Astrocyte (in vitro differentiated cells and primary cell): ENCODE measurements at regions not wholly inside any gene's neighbourhood (a gene's known extent, or its start where the extent isn't known, plus 50 kb on each side); places are given as distances from the start of the nearest gene placed in this dataset.
"Not testable (repeated sequence)": the region's sequence is repeated elsewhere in the genome, so short reads cannot be mapped to it uniquely, and the experiment has no call there.

Experiments
- DNase-seq: peaks from one replicate; pipeline ENCODE4 v3.0.0-alpha.2; 2010; ENCODE audit warnings: low read depth
- FAIRE-seq: peaks from 2 replicates; lab custom pipeline; 2011; peaks lifted over from hg19 to GRCh38; lab: Jason Lieb, UNC
- H2AFZ ChIP-seq: 2 replicates; pipeline ENCODE4 v1.6.0; 2012; ENCODE audit warnings: low read depth, low read length, inconsistent platforms
- H3K27ac ChIP-seq: 2 replicates; pipeline ENCODE4 v1.5.1; 2011; ENCODE audit warnings: low read depth, low read length, inconsistent platforms
- H3K27me3 ChIP-seq: 2 replicates; pipeline ENCODE4 v1.6.0; 2011; ENCODE audit warnings: low read length, inconsistent platforms; ENCODE audit not compliant: insufficient read depth
- H3K36me3 ChIP-seq: 2 replicates; pipeline ENCODE4 v1.5.1; 2011; ENCODE audit warnings: low read length, inconsistent platforms; ENCODE audit not compliant: insufficient read depth
- H3K4me1 ChIP-seq: 2 replicates; pipeline ENCODE4 v1.5.1; 2011; ENCODE audit warnings: low read length, inconsistent platforms; ENCODE audit not compliant: insufficient read depth
- H3K4me2 ChIP-seq: 2 replicates; pipeline ENCODE4 v1.6.0; 2012; ENCODE audit warnings: low read length, inconsistent platforms
- H3K4me3 ChIP-seq: 2 replicates; pipeline ENCODE4 v1.5.1; 2011; ENCODE audit warnings: low read depth, mild to moderate bottlenecking, low read length, inconsistent platforms; ENCODE audit not compliant: insufficient read depth
- H3K79me2 ChIP-seq: 2 replicates; pipeline ENCODE4 v1.6.0; 2012; ENCODE audit warnings: mild to moderate bottlenecking, low read length, inconsistent platforms; ENCODE audit not compliant: insufficient read depth
- H3K9ac ChIP-seq: 2 replicates; pipeline ENCODE4 v1.6.0; 2012; ENCODE audit warnings: mild to moderate bottlenecking, low read length, inconsistent platforms
- H3K9me3 ChIP-seq: 2 replicates; pipeline ENCODE4 v1.5.1; 2012; ENCODE audit warnings: low read depth, mild to moderate bottlenecking, low read length, inconsistent platforms; ENCODE audit not compliant: insufficient read depth
- H4K20me1 ChIP-seq: 2 replicates; pipeline ENCODE4 v1.6.0; 2012; ENCODE audit warnings: low read length, inconsistent platforms; ENCODE audit not compliant: insufficient read depth
- H3K27ac Mint-ChIP-seq: one replicate; pipeline ENCODE4 v1.8.0; 2021; ENCODE audit warnings: mild to moderate bottlenecking, mixed read lengths; ENCODE audit not compliant: unreplicated experiment
- H3K27me3 Mint-ChIP-seq: one replicate; pipeline ENCODE4 v1.8.0; 2021; ENCODE audit warnings: low read depth, mixed read lengths; ENCODE audit not compliant: unreplicated experiment
- H3K36me3 Mint-ChIP-seq: one replicate; pipeline ENCODE4 v1.8.0; 2021; ENCODE audit warnings: low read depth, mixed read lengths; ENCODE audit not compliant: unreplicated experiment
- H3K4me1 Mint-ChIP-seq: one replicate; pipeline ENCODE4 v1.8.0; 2021; ENCODE audit warnings: low read depth, mixed read lengths; ENCODE audit not compliant: unreplicated experiment
- H3K4me3 Mint-ChIP-seq: one replicate; pipeline ENCODE4 v1.8.0; 2021; ENCODE audit warnings: mild to moderate bottlenecking, moderate library complexity, mixed read lengths; ENCODE audit not compliant: unreplicated experiment
- H3K9me3 Mint-ChIP-seq: one replicate; pipeline ENCODE4 v1.8.0; 2021; ENCODE audit warnings: mild to moderate bottlenecking, mixed read lengths; ENCODE audit not compliant: unreplicated experiment
- EZH2 ChIP-seq: IDR thresholded peaks from 2 replicates; pipeline ENCODE4 v1.6.1; 2012; ENCODE audit warnings: mild to moderate bottlenecking, low read length, inconsistent platforms; ENCODE audit not compliant: insufficient read depth
- TF ChIP-seq, protein P1 (sequence below): IDR thresholded peaks from 2 replicates; pipeline ENCODE4 v1.5.1; 2011; ENCODE audit warnings: low read depth, mild to moderate bottlenecking, inconsistent platforms, low read length, moderate library complexity; ENCODE audit not compliant: insufficient read depth

- Mint-ChIP-seq H3K4me3 (no peak overlapping the region), H3K4me1 (no peaks in the 10 kb centered on the region), H3K27me3 (no peaks in the 10 kb centered on the region), H3K27ac (no peak overlapping the region), H3K9me3 (peaks cover 53% of the 10 kb centered on the region), H3K36me3 (no peaks in the 10 kb centered on the region)
- Histone ChIP-seq H3K9me3 (peaks cover 44% of the 10 kb centered on the region), H3K4me3 (no peak overlapping the region), H3K79me2 (no peaks in the 10 kb centered on the region), H3K4me2 (no peak overlapping the region), H3K36me3 (no peaks in the 10 kb centered on the region), H3K9ac (no peak overlapping the region), H3K27ac (no peak overlapping the region), H3K27me3 (no peaks in the 10 kb centered on the region), H3K4me1 (no peaks in the 10 kb centered on the region), H4K20me1 (no peaks in the 10 kb centered on the region), H2AFZ (no peak overlapping the region)
- DNase-seq (no peak), FAIRE-seq (no peak)
- no peak for TF ChIP-seq EZH2
- TF ChIP-seq, protein P1, sequence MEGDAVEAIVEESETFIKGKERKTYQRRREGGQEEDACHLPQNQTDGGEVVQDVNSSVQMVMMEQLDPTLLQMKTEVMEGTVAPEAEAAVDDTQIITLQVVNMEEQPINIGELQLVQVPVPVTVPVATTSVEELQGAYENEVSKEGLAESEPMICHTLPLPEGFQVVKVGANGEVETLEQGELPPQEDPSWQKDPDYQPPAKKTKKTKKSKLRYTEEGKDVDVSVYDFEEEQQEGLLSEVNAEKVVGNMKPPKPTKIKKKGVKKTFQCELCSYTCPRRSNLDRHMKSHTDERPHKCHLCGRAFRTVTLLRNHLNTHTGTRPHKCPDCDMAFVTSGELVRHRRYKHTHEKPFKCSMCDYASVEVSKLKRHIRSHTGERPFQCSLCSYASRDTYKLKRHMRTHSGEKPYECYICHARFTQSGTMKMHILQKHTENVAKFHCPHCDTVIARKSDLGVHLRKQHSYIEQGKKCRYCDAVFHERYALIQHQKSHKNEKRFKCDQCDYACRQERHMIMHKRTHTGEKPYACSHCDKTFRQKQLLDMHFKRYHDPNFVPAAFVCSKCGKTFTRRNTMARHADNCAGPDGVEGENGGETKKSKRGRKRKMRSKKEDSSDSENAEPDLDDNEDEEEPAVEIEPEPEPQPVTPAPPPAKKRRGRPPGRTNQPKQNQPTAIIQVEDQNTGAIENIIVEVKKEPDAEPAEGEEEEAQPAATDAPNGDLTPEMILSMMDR = no peak
Observed at GRCh38 chr7:56471811-56472210, 355.6 kb upstream of the NUPR2 start.

DNA sequence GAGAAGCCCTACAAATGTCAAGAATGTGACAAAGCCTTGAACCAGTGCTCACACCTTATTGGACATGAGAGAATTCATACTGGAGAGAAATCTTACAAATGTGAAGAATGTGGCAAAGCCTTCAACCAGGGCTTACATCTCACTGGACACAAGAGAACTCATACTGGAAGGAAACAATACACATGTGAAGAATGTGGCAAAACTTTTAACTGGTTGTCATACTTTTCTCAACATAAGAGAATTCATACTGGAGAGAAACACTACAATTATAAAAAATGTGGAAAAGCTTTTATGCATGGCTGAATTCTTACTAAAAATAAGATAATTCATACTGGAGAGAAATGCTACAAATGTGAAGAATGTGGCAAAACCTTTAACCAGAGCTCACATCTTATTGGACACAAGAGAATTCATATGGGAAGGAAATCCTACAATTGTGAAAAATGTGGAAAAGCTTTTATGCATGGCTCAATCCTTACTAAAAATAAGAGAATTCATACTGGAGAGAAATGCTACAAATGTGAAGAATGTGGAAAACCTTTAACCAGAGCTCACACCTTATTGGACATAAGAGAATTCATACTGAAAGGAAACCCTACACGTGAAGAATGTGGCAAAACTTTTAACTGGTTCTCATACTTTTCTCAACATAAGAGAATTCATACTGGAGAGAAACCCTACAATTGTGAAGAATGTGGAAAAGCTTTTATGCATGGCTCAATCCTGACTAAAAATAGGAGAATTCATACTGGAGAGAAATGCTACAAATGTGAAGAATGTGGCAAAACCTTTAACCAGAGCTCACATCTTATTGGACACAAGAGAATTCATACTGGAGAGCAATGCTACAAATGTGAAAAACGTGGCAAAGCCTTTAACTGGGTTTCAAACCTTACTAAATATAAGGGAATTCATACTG, 350.6 kb upstream of the NUPR2 start:
- peaks cover 48% of the 10 kb centered on the region for H3K9me3 Mint-ChIP-seq
- FAIRE-seq, H3K4me1 Mint-ChIP-seq, H2AFZ ChIP-seq, H3K27me3 Mint-ChIP-seq, DNase-seq, H3K36me3 ChIP-seq, H3K27ac ChIP-seq, H3K27ac Mint-ChIP-seq, H3K4me2 ChIP-seq, H3K36me3 Mint-ChIP-seq, H3K27me3 ChIP-seq, H3K9ac ChIP-seq, H3K79me2 ChIP-seq, H3K4me1 ChIP-seq, H3K4me3 ChIP-seq, H4K20me1 ChIP-seq, H3K4me3 Mint-ChIP-seq: not testable (repeated sequence)
- H3K9me3 ChIP-seq = peaks cover 28% of the 10 kb centered on the region

GRCh38 chr7:56449762-56450161, 333.5 kb upstream of the NUPR2 start:
- no peak overlapping the region for H2AFZ ChIP-seq
- H3K9me3 ChIP-seq = peaks cover 8% of the 10 kb centered on the region
- Mint-ChIP-seq H3K4me1 (no peaks in the 10 kb centered on the region), H3K9me3 (peaks cover 13% of the 10 kb centered on the region), H3K36me3 (no peaks in the 10 kb centered on the region), H3K27ac (no peak overlapping the region), H3K4me3 (no peak overlapping the region), H3K27me3 (no peaks in the 10 kb centered on the region)
- no peak for DNase-seq
- H3K9ac ChIP-seq = no peak overlapping the region
- no peaks in the 10 kb centered on the region for H3K79me2 ChIP-seq
- H3K27me3 ChIP-seq = no peaks in the 10 kb centered on the region
- no peaks in the 10 kb centered on the region for H4K20me1 ChIP-seq
- no peak for FAIRE-seq
- no peak overlapping the region for H3K4me2 ChIP-seq
- no peaks in the 10 kb centered on the region for H3K4me1 ChIP-seq
- no peaks in the 10 kb centered on the region for H3K36me3 ChIP-seq
- H3K27ac ChIP-seq = no peak overlapping the region
- H3K4me3 ChIP-seq = no peak overlapping the region
- TF ChIP-seq EZH2 = no peak
- TF ChIP-seq, protein P1 = no peak
